Lung (tissue), 11 donors: ENCODE measurements at regions not wholly inside any gene's neighbourhood (a gene's known extent, or its start where the extent isn't known, plus 50 kb on each side); places are given as distances from the start of the nearest gene placed in this dataset.

Experiments used
- ATAC-seq: fragments of 200-7000 bp; cut with Tn5 transposase; one replicate; pipeline ENCODE4 v1.9.1; 2020; ENCODE audit warnings: moderate number of reproducible peaks; ENCODE audit not compliant: insufficient read depth, low FRiP score
- DNase-seq, 3 donors: peaks; one replicate each; pipeline ENCODE4 v3.0.0-alpha.2; 2013 to 2017
- H3K27ac ChIP-seq, 2 donors: one replicate each; pipeline ENCODE4 v1.5.1; 2013; ENCODE audit warnings: mild to moderate bottlenecking in 2 of 2, moderate library complexity in 2 of 2, control low read depth in 1 of 2, inconsistent platforms in 1 of 2, low read depth in 1 of 2, low read length in 1 of 2
- H3K27me3 ChIP-seq, 3 donors: one replicate each; pipeline ENCODE4 v1.5.1; 2013; ENCODE audit warnings: low read length in 2 of 3; ENCODE audit not compliant: control insufficient read depth in 3 of 3, insufficient read depth in 3 of 3
- H3K36me3 ChIP-seq, 4 donors: one replicate each; pipeline ENCODE4 v1.5.1; 2013; ENCODE audit warnings: low read length in 4 of 4, mild to moderate bottlenecking in 1 of 4, moderate library complexity in 1 of 4; ENCODE audit not compliant: control insufficient read depth in 4 of 4, insufficient read depth in 4 of 4
- H3K4me1 ChIP-seq, 5 donors: one replicate each; pipeline ENCODE4 v1.5.1; 2013; ENCODE audit warnings: low read length in 5 of 5, mild to moderate bottlenecking in 2 of 5, moderate library complexity in 1 of 5; ENCODE audit not compliant: control insufficient read depth in 5 of 5, insufficient read depth in 5 of 5
- H3K4me3 ChIP-seq: one replicate; pipeline ENCODE4 v1.5.1; 2013; ENCODE audit warnings: mild to moderate bottlenecking, control low read depth, moderate library complexity
- H3K9ac ChIP-seq, 2 donors: one replicate each; pipeline ENCODE4 v1.5.1; 2013; ENCODE audit warnings: low read length in 2 of 2, control low read depth in 1 of 2; ENCODE audit not compliant: insufficient read depth in 1 of 2
- H3K9me3 ChIP-seq, 4 donors: one replicate each; pipeline ENCODE4 v1.5.1; 2013; ENCODE audit warnings: low read length in 3 of 4, mild to moderate bottlenecking in 1 of 4, moderate library complexity in 1 of 4; ENCODE audit not compliant: control insufficient read depth in 4 of 4, insufficient read depth in 3 of 4
- WGBS, 2 donors: extraction: QIAGEN DNeasy Blood & Tissue Kit; methylation state at CpG; one replicate each; pipeline ENCODE4 v1.1.7; 2013; 5-methylcytosine and 5-hydroxymethylcytosine counted together
- TF ChIP-seq, protein P1 (sequence below): IDR thresholded peaks from 2 replicates; pipeline ENCODE4 v1.5.1; 2012; ENCODE audit warnings: mild to moderate bottlenecking; ENCODE audit errors: control extremely low read depth, extremely low read depth
- donor health status: control.
- donor health status: control.
- donor health status: Bipolar disorder and iron deficiency.
- donor health status: healthy.
- donor health status: DM: yes; HTN: yes; CAD: no.

DNA sequence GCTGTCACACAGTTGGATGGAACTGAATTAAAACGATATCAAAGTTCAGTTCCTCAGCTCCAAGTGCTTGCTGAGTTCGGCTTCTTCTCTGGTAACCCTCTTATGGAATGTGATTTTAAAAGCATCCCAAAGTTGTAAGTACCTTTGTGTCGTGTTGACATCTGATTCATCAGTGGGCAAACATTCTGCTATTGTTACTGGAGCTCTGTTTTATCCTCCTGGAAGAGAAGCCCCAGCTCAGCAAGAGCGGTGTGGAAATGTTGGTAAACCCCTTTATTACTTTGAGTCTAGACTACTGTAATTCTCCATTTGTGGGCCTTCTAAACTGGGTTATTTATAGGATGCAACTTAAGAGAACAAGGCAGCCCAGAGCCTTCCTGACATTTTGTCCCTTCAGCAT, 699.3 kb upstream of the WWC1 start:
- DNase-seq (no peak), ATAC-seq (no peak)
- TF ChIP-seq, protein P1, sequence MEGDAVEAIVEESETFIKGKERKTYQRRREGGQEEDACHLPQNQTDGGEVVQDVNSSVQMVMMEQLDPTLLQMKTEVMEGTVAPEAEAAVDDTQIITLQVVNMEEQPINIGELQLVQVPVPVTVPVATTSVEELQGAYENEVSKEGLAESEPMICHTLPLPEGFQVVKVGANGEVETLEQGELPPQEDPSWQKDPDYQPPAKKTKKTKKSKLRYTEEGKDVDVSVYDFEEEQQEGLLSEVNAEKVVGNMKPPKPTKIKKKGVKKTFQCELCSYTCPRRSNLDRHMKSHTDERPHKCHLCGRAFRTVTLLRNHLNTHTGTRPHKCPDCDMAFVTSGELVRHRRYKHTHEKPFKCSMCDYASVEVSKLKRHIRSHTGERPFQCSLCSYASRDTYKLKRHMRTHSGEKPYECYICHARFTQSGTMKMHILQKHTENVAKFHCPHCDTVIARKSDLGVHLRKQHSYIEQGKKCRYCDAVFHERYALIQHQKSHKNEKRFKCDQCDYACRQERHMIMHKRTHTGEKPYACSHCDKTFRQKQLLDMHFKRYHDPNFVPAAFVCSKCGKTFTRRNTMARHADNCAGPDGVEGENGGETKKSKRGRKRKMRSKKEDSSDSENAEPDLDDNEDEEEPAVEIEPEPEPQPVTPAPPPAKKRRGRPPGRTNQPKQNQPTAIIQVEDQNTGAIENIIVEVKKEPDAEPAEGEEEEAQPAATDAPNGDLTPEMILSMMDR, result no peak
- Histone ChIP-seq H3K27me3 (no peaks in the 10 kb centered on the region), H3K36me3 (no peaks in the 10 kb centered on the region), H3K4me1 (peaks cover 0 to 21% (median 0%) of the 10 kb centered on the region in 5 donors), H3K27ac (no peak overlapping the region), H3K9ac (no peak overlapping the region), H3K9me3 (no peaks in the 10 kb centered on the region), H3K4me3 (no peak overlapping the region)
- 86 to 93% methylated on average over 4 of the region's 4 CpGs for WGBS, 2 donors

DNA sequence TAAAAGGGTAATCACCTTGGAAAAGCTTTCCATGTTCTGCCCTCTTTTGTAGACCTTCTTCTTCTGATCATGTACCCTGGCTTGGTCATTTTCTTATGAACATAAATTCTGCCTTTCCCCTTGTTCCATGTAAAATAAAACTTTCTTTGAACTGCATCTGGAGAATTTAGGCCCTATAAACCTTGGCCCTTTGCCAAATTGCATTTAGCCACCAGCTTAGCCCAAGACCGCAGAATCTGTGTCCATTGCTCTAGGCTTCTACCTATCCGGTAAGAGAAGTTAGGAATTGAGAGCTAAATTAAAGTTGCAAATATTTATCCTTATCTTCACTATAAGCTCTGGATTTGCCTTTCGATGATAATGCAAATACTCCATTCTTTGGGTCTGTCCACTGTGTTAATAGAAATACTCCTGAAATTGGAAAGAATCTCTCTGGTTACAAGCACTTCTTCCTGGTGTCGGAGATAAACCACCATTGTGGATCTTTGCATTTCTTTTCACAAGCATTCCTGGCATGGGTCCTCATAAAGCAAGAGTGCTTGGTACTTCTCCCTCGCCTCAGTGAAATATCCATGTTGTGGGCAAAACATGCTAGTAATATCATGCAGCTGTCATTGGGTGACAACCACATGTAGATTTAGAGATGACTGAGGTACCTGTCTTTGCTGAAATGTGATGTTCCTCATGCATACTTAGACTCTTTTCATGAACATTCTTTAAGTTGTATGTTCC, 698.0 kb upstream of the WWC1 start:
- WGBS, 2 donors, result 83 to 89% methylated on average over 5 of the region's 5 CpGs
- TF ChIP-seq, protein P1, result no peak
- Histone ChIP-seq H3K36me3 (no peaks in the 10 kb centered on the region), H3K27ac (no peak overlapping the region), H3K4me3 (no peak overlapping the region), H3K4me1 (peaks cover 0 to 21% (median 0%) of the 10 kb centered on the region in 5 donors), H3K9me3 (no peaks in the 10 kb centered on the region), H3K27me3 (no peaks in the 10 kb centered on the region), H3K9ac (no peak overlapping the region)
- DNase-seq (no peak), ATAC-seq (no peak)

DNA sequence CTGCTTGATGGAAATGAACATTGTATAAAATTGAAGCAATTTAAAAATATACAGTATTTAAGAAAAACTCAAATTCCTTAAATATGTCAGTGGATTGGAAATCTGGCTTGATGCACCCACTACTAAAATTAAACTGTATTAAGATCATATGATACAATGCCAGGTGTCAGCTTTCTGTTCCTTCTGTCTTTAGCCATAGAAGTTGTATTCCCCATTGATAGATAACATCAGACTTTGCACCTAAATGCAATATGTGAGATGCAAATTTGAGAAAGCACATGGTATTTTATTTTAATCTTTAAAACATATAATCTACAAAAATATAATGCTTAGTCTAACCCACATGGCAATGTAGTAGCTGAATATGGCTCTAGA, 697.4 kb upstream of the WWC1 start:
- no peaks in the 10 kb centered on the region for H3K9me3 ChIP-seq
- peaks cover 0 to 21% (median 0%) of the 10 kb centered on the region in 5 donors for H3K4me1 ChIP-seq
- no peaks in the 10 kb centered on the region for H3K36me3 ChIP-seq
- H3K27me3 ChIP-seq, result no peaks in the 10 kb centered on the region
- H3K27ac ChIP-seq, result no peak overlapping the region
- no peak for ATAC-seq
- no peak for DNase-seq
- no peak overlapping the region for H3K9ac ChIP-seq
- TF ChIP-seq, protein P1, result no peak
- no peak overlapping the region for H3K4me3 ChIP-seq

- Histone ChIP-seq H3K27ac (no peak overlapping the region), H3K9me3 (no peaks in the 10 kb centered on the region), H3K4me1 (peaks cover 0 to 21% (median 0%) of the 10 kb centered on the region in 5 donors), H3K27me3 (no peaks in the 10 kb centered on the region), H3K9ac (no peak overlapping the region), H3K36me3 (no peaks in the 10 kb centered on the region), H3K4me3 (no peak overlapping the region)
- 79 to 88% methylated on average over 3 of the region's 3 CpGs for WGBS, 2 donors
- TF ChIP-seq, protein P1, result no peak
- no peak for DNase-seq
- no peak for ATAC-seq
Measured at GRCh38 chr5:167594750-167595149, 696.7 kb upstream of the WWC1 start.
